ENCODE measurements at regions not wholly inside any gene's neighbourhood (a gene's known extent, or its start where the extent isn't known, plus 50 kb on each side); places are given as distances from the start of the nearest gene placed in this dataset.

GRCh38 chr12:107895966-107896365 is 121.5 kb downstream of the ASCL4 start:
- TF ChIP-seq CTCF (IDR thresholded peaks at IDR 0.05) = no peak
- no peak for TF ChIP-seq POLR2AphosphoS5 (IDR thresholded peaks at IDR 0.05)
- no peak for TF ChIP-seq POLR2A (IDR thresholded peaks at IDR 0.05)
- no peak for TF ChIP-seq EP300 (IDR thresholded peaks at IDR 0.05; ENCODE audit: low read depth)
